ENCODE measurements at regions not wholly inside any gene's neighbourhood (a gene's known extent, or its start where the extent isn't known, plus 50 kb on each side); places are given as distances from the start of the nearest gene placed in this dataset.

DNA sequence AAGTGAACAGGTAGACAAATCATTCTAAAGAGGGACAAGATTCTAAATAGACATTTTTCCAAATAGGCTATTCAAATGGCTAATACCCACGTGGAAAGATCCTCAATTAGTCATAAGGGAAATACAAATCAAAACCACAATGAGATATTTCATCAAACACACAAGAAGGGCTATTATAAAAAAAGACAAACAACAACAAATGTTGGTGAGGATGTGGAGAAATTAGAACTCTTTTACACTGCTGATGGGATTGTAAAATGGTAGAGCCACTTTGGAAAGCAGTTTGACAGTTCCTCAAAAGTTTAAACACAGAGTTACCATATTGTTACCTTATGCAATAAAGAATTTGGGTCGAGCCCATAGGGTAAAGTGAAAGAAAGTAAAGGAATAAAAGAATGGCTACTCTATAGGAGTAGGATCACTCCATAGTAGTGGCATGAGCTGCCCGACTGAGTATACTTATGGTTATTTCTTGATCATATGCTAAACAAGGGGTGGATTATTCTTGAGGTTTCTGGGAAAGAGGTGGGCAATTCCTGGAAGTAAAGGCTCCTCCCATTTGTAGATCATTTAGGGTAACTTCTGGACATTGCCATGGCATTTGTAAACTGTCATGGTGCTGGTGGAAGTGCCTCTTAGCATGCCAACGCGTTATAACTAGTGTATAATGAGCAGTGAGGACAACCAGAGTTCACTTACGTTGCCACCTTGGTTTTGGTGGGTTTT lies 58.9 kb upstream of the FAM9C start:
- WGBS, 2 donors (ENCODE audit: low coverage in 1 of 2) = 64 to 87% methylated on average over 3 to 6 of the region's 6 CpGs
- peak overlapping the region in 1 of 4 donors; percentile 38 for H3K27ac ChIP-seq
- H3K4me3 ChIP-seq = no peak overlapping the region
- no peak for TF ChIP-seq POLR2AphosphoS5 (IDR thresholded peaks at IDR 0.05)
- TF ChIP-seq, protein P1, sequence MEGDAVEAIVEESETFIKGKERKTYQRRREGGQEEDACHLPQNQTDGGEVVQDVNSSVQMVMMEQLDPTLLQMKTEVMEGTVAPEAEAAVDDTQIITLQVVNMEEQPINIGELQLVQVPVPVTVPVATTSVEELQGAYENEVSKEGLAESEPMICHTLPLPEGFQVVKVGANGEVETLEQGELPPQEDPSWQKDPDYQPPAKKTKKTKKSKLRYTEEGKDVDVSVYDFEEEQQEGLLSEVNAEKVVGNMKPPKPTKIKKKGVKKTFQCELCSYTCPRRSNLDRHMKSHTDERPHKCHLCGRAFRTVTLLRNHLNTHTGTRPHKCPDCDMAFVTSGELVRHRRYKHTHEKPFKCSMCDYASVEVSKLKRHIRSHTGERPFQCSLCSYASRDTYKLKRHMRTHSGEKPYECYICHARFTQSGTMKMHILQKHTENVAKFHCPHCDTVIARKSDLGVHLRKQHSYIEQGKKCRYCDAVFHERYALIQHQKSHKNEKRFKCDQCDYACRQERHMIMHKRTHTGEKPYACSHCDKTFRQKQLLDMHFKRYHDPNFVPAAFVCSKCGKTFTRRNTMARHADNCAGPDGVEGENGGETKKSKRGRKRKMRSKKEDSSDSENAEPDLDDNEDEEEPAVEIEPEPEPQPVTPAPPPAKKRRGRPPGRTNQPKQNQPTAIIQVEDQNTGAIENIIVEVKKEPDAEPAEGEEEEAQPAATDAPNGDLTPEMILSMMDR (IDR thresholded peaks at IDR 0.05) = no peak
- no peak for TF ChIP-seq EP300 (IDR thresholded peaks at IDR 0.05)
- no peak for TF ChIP-seq POLR2A (IDR thresholded peaks at IDR 0.05)
- no peaks in the 10 kb centered on the region for H3K36me3 ChIP-seq
- H3K27me3 ChIP-seq = no peaks in the 10 kb centered on the region
- peaks cover 0 to 36% (median 8%) of the 10 kb centered on the region in 3 donors for H3K4me1 ChIP-seq
- ATAC-seq = no peak
- no peaks in the 10 kb centered on the region for H3K9me3 ChIP-seq

DNA sequence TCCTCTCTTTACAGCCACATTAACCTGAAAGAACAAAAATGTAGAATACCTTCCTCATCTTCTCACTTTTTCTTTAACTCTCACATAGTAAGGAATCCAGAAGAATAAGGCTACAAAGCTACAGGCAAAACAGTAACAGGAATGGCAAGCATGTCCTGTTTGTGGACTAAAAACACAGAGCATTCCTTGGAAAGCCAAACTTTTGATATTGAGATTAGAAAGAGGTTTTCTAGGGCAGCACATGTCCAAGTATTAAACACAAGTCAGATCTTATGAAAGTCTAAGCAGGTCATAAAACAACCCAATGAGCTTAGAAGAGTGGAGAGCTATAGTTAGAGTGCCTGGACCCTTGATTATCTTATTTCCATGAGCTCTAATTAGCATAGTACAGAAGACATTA lies 58.2 kb upstream of the FAM9C start:
- H3K36me3 ChIP-seq = no peaks in the 10 kb centered on the region
- H3K4me3 ChIP-seq = no peak overlapping the region
- no peak for TF ChIP-seq POLR2AphosphoS5 (IDR thresholded peaks at IDR 0.05)
- TF ChIP-seq EP300 (IDR thresholded peaks at IDR 0.05) = no peak
- TF ChIP-seq, protein P1 (IDR thresholded peaks at IDR 0.05) = no peak
- TF ChIP-seq POLR2A (IDR thresholded peaks at IDR 0.05) = no peak
- peaks cover 0 to 36% (median 8%) of the 10 kb centered on the region in 3 donors for H3K4me1 ChIP-seq
- no peak for ATAC-seq
- H3K27me3 ChIP-seq = no peaks in the 10 kb centered on the region
- peak overlapping the region in 2 of 4 donors; percentile 38 to 66 for H3K27ac ChIP-seq
- no peaks in the 10 kb centered on the region for H3K9me3 ChIP-seq

DNA sequence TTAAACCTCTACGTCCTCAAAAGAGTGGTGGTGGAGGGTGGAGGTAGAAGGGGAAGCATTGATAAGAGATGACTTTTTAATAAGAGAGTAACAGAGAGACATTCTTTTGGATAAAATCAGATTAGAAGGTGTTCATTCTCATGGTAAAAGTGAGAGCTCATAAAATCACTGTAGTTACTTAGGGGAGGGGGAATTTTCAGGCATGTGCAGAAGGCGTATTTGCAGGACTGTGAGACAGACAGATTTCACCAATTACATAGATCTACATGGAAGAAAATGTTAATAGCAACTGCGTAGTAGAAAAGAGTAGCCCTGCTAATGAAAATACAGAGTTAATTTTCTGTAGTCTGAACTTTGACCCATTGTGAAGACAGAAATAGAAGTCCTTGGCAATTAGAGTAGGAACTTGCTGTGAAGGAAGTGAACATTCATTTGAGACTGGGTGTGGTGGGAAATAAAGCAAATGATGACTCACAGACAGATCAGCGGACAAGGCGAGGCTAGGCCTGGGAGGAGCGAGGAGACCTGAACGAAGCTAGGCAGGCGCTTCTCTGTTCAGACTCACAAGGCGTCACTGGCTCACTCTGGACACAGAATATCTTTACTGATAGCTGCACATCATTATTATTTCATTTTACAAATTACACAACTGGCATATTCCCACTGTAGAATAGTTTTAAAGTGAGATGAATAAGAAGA lies 57.2 kb upstream of the FAM9C start:
- Histone ChIP-seq H3K4me1 (peaks cover 0 to 36% (median 8%) of the 10 kb centered on the region in 3 donors), H3K36me3 (no peaks in the 10 kb centered on the region), H3K27ac (peak overlapping the region; percentile 32 to 66 (median 42)), H3K9me3 (no peaks in the 10 kb centered on the region), H3K27me3 (no peaks in the 10 kb centered on the region), H3K4me3 (no peak overlapping the region)
- TF ChIP-seq POLR2AphosphoS5 (IDR thresholded peaks at IDR 0.05) = peak; percentile 82
- TF ChIP-seq POLR2A (IDR thresholded peaks at IDR 0.05) = no peak
- WGBS, 2 donors (ENCODE audit: low coverage in 1 of 2) = 8 to 57% methylated on average over 7 to 9 of the region's 9 CpGs
- ATAC-seq = peak; percentile 96

DNA sequence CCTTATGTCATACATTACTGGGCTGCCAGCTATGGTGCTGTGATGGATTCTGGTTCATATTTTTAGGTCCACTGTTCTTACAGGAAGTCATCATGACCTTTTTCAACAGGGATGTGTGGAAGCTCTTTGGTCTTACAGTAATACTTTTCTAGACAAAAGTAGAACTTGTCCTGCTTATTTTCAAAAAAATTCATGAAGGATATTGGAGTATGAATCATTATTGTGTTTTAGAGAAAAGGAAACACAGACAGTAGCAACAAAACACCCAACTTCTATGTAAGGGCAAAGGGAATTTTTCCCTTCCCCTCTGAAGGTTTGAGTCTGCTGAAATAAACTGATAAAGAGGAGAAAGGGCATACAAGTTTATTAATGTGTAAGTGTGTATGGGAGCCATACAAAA lies 54.7 kb upstream of the FAM9C start:
- H3K4me1 ChIP-seq = peaks cover 0 to 51% (median 8%) of the 10 kb centered on the region in 3 donors
- no peak for ATAC-seq
- TF ChIP-seq POLR2AphosphoS5 (IDR thresholded peaks at IDR 0.05) = peak; percentile 32
- TF ChIP-seq, protein P1 (IDR thresholded peaks at IDR 0.05) = no peak
- H3K36me3 ChIP-seq = no peaks in the 10 kb centered on the region
- no peak overlapping the region for H3K4me3 ChIP-seq
- no peaks in the 10 kb centered on the region for H3K27me3 ChIP-seq
- H3K9me3 ChIP-seq = no peaks in the 10 kb centered on the region
- H3K27ac ChIP-seq = peak overlapping the region in 1 of 4 donors; percentile 45

DNA sequence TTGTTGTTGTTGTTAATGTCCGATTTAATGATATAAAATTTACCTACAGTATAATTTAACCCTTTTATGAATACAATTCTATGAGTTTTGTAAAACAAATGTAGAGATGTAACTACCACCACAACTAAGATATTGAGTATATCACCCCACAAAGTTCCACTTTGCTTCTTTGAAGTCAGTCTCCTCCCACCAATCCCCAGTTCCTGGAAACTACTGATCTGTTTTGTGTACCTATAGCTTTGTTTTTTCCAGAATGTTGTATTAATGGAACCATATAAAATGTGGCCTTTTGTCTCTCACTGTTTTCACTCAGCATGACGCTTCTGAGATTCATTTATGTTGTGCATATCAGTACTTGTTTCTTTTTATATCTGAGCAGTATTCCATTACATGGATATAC lies 52.3 kb upstream of the FAM9C start:
- H3K9me3 ChIP-seq = no peaks in the 10 kb centered on the region
- no peaks in the 10 kb centered on the region for H3K36me3 ChIP-seq
- peaks cover 0 to 44% (median 3%) of the 10 kb centered on the region in 3 donors for H3K4me1 ChIP-seq
- WGBS, 2 donors (ENCODE audit: low coverage in 1 of 2) = 60 to 69% methylated on average over 2 of the region's 2 CpGs
- H3K27me3 ChIP-seq = no peaks in the 10 kb centered on the region
- no peak for ATAC-seq
- no peak overlapping the region for H3K27ac ChIP-seq
- TF ChIP-seq POLR2AphosphoS5 (IDR thresholded peaks at IDR 0.05) (no peak), POLR2A (IDR thresholded peaks at IDR 0.05) (no peak), EP300 (IDR thresholded peaks at IDR 0.05) (no peak)
- TF ChIP-seq, protein P1 (IDR thresholded peaks at IDR 0.05) = no peak
- H3K4me3 ChIP-seq = no peak overlapping the region

All from gastroesophageal sphincter (tissue), 4 donors.